ENCODE measurements at regions not wholly inside any gene's neighbourhood (a gene's known extent, or its start where the extent isn't known, plus 50 kb on each side); places are given as distances from the start of the nearest gene placed in this dataset.
"Not testable (repeated sequence)": the region's sequence is repeated elsewhere in the genome, so short reads cannot be mapped to it uniquely, and the experiment has no call there.

DNA sequence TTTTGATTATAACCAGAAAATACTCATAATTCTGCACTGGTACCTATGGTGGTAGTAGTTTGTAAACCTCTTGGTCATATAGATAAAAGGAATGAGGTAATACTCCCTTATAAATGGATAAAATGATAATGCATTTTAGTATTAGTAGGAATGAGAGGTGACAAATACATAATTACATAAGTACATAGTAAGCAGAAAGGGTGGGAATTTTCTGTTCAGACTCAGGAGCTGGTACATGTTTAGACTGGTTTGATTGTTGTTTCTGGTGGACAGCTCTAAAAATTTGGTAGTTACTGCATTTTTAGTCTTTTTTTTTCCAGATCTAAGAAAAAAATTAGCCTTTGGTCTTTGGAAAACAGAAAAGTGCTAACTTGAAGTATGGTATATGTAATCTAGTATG is 70.4 kb upstream of the AGA start:
- no peak for DNase-seq (ENCODE audit: low read depth, low spot score)
- no peak for TF ChIP-seq CTCF (IDR thresholded peaks at IDR 0.05; ENCODE audit: low read depth, low read length)
- in situ Hi-C loops (cut with HindIII; ENCODE audit: low sequenced_read_pairs): no loop called here
- no peak overlapping the region for H3K4me3 ChIP-seq (ENCODE audit: low read depth, low read length)

DNA sequence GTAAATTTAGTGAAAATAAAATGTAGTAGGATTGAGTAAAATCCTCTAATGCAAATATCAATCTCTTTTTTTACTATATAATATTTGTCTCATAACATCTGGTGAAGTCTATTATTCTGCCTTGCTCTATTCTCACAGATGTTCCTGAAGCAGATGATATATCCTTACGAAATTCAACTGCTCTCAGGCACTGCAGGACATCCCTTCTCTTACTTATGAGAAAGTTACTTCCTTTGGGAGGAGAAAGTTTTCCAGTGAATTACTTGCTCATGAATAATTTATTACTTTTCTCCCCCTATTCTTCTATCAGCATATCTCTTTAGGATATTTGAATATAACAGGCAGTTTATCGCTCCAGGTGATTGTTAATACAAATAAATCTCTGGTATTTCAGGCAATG is 75.6 kb upstream of the AGA start:
- in situ Hi-C loops (cut with HindIII; ENCODE audit: low sequenced_read_pairs): no loop called here
- no peak overlapping the region for H3K4me3 ChIP-seq (ENCODE audit: low read depth, low read length)
- DNase-seq (ENCODE audit: low read depth, low spot score): no peak
- TF ChIP-seq CTCF (IDR thresholded peaks at IDR 0.05; ENCODE audit: low read depth, low read length): no peak

GRCh38 chr4:177519481-177520260 is 77.4 kb upstream of the AGA start:
- no peak for DNase-seq (ENCODE audit: low read depth, low spot score)
- no peak overlapping the region for H3K4me3 ChIP-seq (ENCODE audit: low read depth, low read length)
- no peak for TF ChIP-seq CTCF (IDR thresholded peaks at IDR 0.05; ENCODE audit: low read depth, low read length)
- in situ Hi-C loops (cut with HindIII; ENCODE audit: low sequenced_read_pairs): no loop called here

- H3K4me3 ChIP-seq (ENCODE audit: low read depth, low read length): no peak overlapping the region
- in situ Hi-C loops (cut with HindIII; ENCODE audit: low sequenced_read_pairs): no loop called here
- no peak for DNase-seq (ENCODE audit: low read depth, low spot score)
- TF ChIP-seq CTCF (IDR thresholded peaks at IDR 0.05; ENCODE audit: low read depth, low read length): no peak
Measured at GRCh38 chr4:177528620-177529019, 86.4 kb upstream of the AGA start.

- TF ChIP-seq CTCF (IDR thresholded peaks at IDR 0.05; ENCODE audit: low read depth, low read length): no peak
- DNase-seq (ENCODE audit: low read depth, low spot score): no peak
- no peak overlapping the region for H3K4me3 ChIP-seq (ENCODE audit: low read depth, low read length)
- in situ Hi-C loops (cut with HindIII; ENCODE audit: low sequenced_read_pairs): no loop called here
Measured at GRCh38 chr4:177530561-177530960, 88.3 kb upstream of the AGA start.

GRCh38 chr4:177532358-177532757 is 90.1 kb upstream of the AGA start:
- no peak for DNase-seq (ENCODE audit: low read depth, low spot score)
- no peak for TF ChIP-seq CTCF (IDR thresholded peaks at IDR 0.05; ENCODE audit: low read depth, low read length)
- no peak overlapping the region for H3K4me3 ChIP-seq (ENCODE audit: low read depth, low read length)

DNA sequence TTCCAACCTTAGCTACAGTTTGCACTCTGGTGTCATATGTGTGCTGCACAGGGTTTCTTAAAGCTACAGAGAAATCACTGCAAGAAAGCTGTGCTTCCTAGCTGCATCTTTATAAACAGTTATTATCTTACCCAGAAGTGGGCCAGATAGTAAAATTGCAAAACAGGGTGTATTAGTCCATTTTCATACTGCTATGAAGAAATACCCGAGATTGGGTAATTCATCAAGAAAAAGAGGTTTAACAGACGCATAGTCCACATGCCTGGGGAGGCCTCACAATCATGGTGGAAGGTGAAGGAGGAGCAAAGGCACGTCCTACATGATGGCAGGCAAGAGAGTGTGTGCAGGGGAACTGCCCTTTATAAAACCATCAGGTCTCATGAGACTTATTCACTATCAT is 92.6 kb upstream of the AGA start:
- in situ Hi-C loops (cut with HindIII; ENCODE audit: low sequenced_read_pairs); DNase-seq (ENCODE audit: low read depth, low spot score); H3K4me3 ChIP-seq (ENCODE audit: low read depth, low read length): not testable (repeated sequence)

More at GRCh38 chr4:177532358-177532757, 90.1 kb upstream of the AGA start:
- in situ Hi-C loops (cut with HindIII; ENCODE audit: low sequenced_read_pairs): no loop called here

Data from astrocyte of the spinal cord (primary cell).